Epithelial cell of esophagus (primary cell): ENCODE measurements at regions not wholly inside any gene's neighbourhood (a gene's known extent, or its start where the extent isn't known, plus 50 kb on each side); places are given as distances from the start of the nearest gene placed in this dataset.

Experiments
- DNase-seq: peaks from one replicate; pipeline ENCODE4 v3.0.0; 2010; ENCODE audit warnings: low read depth
- H3K4me3 ChIP-seq: 2 replicates; pipeline ENCODE4 v1.5.1; 2011; ENCODE audit warnings: mild to moderate bottlenecking, low read length, control low read depth
- TF ChIP-seq, protein P1 (sequence below): IDR thresholded peaks from 2 replicates; pipeline ENCODE4 v1.5.1; 2011; ENCODE audit warnings: low read depth, mild to moderate bottlenecking, low read length, control low read depth, inconsistent platforms; ENCODE audit not compliant: insufficient read depth; ENCODE audit errors: missing control alignments

DNA sequence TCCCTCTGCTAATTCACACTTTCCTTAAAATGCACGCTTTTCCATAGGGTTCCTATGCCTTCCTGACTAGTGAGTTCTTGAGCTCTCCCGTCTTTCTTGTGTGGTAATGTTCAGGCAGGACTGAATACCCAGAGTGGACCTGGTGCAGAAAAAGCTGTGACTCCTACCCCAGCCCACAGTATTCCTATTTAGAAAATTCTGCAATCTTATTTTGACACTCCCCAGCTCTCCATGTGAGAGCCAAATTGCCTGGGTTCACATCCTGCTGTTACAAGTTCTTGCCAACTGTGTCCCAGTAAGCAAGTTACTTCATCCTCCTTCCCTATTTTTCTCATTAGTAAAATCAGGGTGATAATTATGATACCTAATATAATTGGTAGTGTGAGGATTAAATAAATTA is 290.8 kb upstream of the SLCO3A1 start:
- no peak overlapping the region for H3K4me3 ChIP-seq
- DNase-seq: no peak
- TF ChIP-seq, protein P1, sequence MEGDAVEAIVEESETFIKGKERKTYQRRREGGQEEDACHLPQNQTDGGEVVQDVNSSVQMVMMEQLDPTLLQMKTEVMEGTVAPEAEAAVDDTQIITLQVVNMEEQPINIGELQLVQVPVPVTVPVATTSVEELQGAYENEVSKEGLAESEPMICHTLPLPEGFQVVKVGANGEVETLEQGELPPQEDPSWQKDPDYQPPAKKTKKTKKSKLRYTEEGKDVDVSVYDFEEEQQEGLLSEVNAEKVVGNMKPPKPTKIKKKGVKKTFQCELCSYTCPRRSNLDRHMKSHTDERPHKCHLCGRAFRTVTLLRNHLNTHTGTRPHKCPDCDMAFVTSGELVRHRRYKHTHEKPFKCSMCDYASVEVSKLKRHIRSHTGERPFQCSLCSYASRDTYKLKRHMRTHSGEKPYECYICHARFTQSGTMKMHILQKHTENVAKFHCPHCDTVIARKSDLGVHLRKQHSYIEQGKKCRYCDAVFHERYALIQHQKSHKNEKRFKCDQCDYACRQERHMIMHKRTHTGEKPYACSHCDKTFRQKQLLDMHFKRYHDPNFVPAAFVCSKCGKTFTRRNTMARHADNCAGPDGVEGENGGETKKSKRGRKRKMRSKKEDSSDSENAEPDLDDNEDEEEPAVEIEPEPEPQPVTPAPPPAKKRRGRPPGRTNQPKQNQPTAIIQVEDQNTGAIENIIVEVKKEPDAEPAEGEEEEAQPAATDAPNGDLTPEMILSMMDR: no peak

DNA sequence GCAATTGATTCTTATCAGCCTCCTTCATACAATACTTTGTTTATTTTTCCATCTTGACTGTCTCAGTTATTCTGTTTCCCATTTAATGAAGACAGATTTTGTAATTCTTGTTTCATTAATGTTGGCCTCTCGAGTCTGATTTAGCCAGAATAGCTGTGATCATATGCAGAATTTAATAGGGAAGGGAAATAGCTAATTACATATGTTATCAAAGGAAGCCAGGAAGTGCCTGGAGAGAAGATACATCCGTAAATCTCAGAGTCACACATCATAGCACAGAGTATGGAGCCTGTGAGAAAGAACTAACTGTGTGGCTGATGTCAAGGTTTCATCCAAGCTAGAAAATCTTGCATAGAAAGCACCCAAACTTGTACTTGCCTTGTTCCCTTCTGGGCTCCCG is 288.9 kb upstream of the SLCO3A1 start:
- DNase-seq: no peak

DNA sequence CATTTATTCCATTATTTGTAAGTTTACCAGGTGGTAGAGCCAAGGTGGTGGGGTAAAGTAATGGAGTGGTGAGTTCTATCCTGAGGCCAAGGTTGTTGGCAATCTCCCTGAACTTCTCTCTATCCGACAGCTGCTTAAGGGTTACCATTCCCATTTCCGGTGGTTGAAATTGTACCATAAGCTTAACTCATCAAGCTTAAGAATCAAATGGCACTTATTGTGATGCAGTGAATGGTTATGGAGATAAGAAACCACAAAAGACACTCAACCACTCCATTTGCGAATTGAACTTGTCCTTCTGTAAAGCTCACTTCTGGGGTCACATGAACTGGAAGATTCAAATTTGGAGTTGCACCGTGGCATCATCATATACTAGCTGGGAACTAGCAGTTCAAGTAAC is 287.4 kb upstream of the SLCO3A1 start:
- DNase-seq: no peak
- no peak overlapping the region for H3K4me3 ChIP-seq
- TF ChIP-seq, protein P1: no peak

More for the DNA sequence above, 288.9 kb upstream of the SLCO3A1 start:
- TF ChIP-seq, protein P1: no peak
- H3K4me3 ChIP-seq: no peak overlapping the region

DNA sequence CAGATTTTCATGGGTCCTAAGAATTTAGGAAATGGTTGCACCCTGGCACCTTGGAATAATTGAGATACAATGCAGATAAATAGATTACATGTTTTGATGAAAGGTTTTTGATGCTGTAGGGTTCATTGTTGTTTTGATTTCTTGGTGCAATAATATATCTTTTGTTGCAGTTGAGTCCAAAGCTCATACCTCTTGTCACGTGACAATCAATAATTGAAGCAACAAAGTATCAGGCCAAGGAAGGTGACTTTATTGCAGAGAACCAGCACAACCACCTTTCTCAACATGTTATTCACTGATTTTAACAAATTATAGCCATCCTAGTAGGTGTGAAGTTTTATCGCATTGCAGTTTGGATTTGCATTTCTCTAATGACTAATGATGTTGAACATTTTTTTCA is 285.5 kb upstream of the SLCO3A1 start:
- TF ChIP-seq, protein P1: no peak
- DNase-seq: no peak
- H3K4me3 ChIP-seq: no peak overlapping the region

DNA sequence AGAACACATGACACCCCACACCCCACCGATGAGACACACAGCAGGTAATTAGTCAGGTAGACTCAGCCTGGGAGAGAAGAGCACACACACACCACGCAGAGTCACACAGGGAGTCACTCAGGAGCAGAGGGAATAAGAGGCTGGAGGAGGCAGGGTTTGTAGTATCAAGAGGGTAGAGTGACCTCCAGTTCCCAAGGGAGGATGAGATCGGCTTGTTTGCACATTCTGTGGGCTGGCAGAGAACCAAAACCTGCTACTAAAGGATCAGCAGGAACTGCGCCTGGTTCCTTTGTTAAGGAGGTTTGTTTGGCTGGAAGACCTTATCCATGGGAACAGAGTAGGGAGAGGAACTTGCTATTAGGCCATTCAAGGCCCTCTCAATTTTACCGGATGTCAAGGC is 281.4 kb upstream of the SLCO3A1 start:
- no peak overlapping the region for H3K4me3 ChIP-seq
- DNase-seq: peak; percentile 41
- TF ChIP-seq, protein P1: no peak

DNA sequence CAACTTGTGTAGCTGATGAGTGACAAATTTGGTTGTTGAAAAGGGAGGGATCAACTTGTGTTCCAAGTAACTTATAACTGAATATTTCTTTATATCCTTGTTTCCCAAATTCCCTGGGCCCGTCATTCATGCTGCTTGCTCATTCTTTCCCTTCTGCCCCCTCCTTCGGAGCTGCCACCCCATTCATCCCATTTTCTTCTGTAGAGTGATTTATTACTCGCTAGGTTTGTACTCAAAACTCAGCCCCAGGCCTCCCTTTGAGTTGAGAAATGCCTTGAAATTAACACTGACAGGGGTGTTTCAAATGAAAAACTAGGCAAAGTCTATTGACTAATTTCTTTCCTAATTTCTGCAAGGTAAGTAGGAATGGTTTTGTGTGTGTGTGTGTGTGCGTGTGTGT is 277.4 kb upstream of the SLCO3A1 start:
- TF ChIP-seq, protein P1: no peak
- DNase-seq: no peak

DNA sequence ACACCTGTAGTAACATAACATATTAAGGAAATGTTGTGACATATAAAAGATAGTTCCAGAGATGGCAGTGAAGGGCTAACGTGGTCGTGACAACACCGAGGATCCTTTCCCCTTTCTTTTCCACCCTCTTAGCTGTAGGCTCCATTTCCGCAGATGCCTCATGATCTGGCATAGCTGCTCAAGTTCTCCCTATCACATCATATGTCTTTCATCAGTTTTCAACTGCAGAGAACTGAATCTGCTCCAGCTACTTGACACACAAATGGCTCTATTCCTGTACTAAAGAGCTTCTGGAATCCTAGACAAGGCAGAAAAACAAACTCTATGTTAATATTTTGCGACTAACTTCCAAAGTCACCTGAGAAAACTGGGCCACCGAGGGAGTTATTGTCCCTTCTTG is 275.0 kb upstream of the SLCO3A1 start:
- no peak for DNase-seq
- TF ChIP-seq, protein P1: no peak
- H3K4me3 ChIP-seq: no peak overlapping the region

More for the DNA sequence above, 277.4 kb upstream of the SLCO3A1 start:
- H3K4me3 ChIP-seq: no peak overlapping the region
